IPS-18c (cell line): ENCODE measurements at regions not wholly inside any gene's neighbourhood (a gene's known extent, or its start where the extent isn't known, plus 50 kb on each side); places are given as distances from the start of the nearest gene placed in this dataset.

Experiments
- H3K4me3 ChIP-seq: 2 replicates; pipeline ENCODE4 v1.7.0; 2013; ENCODE audit warnings: low read depth, mild to moderate bottlenecking, low read length, moderate library complexity; ENCODE audit not compliant: insufficient read depth
- H3K9me3 ChIP-seq: one replicate; pipeline ENCODE4 v1.6.1; 2013; ENCODE audit warnings: mild to moderate bottlenecking, low read length, moderate library complexity; ENCODE audit not compliant: control insufficient read depth, insufficient read depth

DNA sequence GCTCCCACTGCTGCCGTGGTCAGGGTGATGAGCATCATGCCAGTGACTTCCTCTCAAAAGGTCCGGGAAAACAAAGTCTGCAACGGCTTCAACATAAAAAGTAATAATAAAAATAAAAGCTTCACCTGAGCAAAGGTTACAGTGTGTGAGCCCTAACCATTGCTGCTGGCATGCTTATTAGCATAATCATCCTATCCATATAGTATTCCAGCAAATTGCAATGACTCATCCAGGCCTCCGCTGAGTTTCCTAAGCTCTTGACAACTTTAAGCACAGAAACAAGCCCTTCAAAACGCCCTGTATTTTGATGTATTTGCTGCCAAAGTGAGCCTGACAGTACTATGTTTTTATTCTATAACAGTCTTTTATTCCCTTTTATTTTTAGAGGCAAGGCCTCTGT, 100.5 kb downstream of the AASDH start:
- H3K9me3 ChIP-seq = no peaks in the 10 kb centered on the region
- H3K4me3 ChIP-seq = no peak overlapping the region

DNA sequence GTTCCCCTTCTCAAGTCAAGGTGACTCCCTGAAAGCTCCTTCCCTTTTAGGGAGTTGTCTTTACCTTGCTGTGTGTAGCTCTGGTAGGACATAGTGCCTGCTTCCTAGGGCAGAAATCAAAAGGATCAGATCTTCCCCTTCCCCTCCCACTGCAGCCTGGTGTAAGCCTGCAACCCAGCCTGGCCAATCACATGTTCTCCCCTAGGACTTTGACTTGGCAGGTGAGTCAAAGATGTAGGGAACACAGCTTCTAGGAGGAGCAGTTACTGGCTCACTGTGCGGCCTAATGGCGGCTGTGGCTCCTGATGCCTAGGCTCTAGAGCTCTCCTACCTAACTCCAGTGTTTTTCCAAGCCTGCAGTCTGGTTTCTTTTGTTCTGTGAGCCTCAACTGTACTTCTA, 103.9 kb downstream of the AASDH start:
- H3K4me3 ChIP-seq = no peak overlapping the region
- H3K9me3 ChIP-seq = no peaks in the 10 kb centered on the region

DNA sequence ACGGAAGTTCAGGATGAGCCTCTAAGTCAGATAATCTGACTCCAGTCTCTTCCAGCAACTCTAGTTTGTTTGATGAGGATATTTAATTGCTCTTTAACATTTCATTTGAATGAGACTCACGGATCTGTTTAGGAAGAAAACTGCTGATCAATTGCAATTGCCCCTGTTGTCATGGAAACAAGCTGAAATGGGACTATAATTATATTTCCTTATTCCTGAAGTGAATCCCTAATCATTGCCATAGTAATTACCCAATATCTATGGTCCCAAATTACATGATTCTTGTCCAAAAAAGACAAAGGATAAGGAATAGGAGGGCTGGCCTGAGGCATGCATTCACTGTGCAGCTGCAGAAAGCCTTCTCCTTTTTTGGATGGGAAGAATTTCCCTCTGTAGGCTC, 105.3 kb downstream of the AASDH start:
- no peak overlapping the region for H3K4me3 ChIP-seq

DNA sequence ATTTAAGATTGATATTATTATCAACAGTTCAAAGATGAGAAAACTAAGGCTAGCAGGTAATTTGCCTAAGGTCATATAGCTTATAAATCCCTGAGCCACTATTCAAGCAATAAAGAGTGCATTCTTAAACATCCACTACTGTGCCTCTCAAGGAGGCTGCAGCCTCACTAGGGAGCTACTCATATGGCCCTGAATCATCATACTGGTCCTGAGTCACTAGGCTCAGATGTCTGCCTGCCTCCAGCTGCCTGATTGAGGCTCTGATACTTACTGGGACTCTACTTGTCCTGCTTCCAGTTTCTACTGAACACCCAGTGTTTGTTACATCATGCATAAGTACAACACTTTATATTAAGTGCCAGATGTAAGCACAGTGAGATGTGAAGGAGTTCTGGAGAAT, 110.7 kb downstream of the AASDH start:
- no peaks in the 10 kb centered on the region for H3K9me3 ChIP-seq
- no peak overlapping the region for H3K4me3 ChIP-seq

More for the DNA sequence above, 105.3 kb downstream of the AASDH start:
- no peaks in the 10 kb centered on the region for H3K9me3 ChIP-seq

DNA sequence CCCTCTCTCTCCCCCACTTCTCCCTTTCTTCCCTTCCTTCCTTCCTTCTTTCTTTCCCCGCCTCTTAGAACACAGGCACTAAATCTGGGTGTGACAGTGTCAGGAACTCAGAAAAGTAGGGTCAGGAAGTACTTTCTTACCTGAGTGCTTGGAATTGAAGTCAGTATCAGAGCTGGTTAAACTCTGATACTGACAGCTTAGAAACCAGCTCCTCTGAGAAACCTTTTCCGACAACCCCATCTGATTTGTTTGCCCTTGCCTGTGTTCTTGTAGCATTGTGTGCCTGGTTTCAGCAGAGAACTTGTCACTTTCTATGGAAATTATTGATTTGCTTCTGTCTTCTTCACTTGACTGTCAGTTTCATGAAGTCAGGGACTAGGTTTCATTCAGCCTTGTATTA, 113.9 kb downstream of the AASDH start:
- H3K9me3 ChIP-seq = no peaks in the 10 kb centered on the region
- H3K4me3 ChIP-seq = no peak overlapping the region

DNA sequence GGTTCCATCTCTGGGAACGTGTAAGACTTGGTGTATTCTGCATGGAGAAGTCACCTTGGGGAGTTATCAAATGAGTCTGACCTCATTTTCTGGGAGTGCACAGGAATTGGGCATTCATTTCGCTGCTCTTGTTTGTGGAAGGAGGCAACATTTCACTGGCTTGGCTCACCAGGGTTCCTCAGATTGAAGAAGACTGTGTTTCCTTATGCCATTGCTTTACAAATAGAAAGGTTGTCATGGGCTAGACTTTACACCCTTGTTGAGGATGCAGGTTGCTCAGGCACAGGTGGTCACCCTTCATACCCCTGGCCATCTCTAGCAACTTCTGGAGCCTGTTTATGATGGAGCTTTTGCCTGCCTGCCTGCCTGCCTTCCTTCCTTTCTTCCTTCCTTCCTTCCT, 114.4 kb downstream of the AASDH start:
- H3K4me3 ChIP-seq = no peak overlapping the region

DNA sequence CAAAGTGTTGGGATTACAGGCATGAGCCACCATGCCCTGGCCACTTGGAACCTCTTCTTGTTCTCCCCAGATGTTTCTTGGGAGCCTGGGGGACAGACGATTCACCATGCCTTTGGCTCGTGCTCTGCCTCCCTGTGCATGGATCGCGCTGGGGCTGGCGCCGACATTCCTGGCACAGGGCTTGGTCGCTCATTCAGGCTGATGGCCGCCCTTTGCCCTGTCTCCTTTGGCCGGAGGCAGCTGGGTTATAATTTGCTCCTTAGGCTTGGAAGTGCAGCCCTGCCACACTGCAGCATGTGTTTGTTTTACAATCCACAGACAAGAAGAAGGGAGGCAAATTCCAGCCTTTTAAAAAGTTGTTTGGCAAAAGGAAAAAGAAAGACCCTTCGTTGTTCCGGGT, 115.3 kb downstream of the AASDH start:
- no peak overlapping the region for H3K4me3 ChIP-seq
- H3K9me3 ChIP-seq = no peaks in the 10 kb centered on the region

More for the DNA sequence above, 114.4 kb downstream of the AASDH start:
- no peaks in the 10 kb centered on the region for H3K9me3 ChIP-seq

DNA sequence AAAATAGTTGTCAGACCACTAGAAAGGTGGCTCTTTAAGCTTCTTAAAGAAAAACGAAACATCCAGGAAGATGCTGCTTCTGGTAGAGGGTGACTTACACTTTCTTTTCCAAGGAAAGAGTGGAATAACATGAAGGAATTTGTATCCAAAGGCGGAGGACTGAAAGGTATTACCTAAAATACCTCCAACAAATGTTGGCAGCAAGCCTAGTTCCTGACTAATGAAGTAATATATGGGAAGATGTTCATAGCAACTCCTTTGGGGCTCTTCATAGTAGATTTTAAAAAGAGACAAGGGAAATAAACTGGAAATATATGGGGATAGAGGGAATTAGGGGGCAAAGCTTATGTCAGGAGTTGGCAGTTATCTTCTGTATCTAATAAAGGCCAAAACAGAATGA, 116.2 kb downstream of the AASDH start:
- no peaks in the 10 kb centered on the region for H3K9me3 ChIP-seq
- no peak overlapping the region for H3K4me3 ChIP-seq

DNA sequence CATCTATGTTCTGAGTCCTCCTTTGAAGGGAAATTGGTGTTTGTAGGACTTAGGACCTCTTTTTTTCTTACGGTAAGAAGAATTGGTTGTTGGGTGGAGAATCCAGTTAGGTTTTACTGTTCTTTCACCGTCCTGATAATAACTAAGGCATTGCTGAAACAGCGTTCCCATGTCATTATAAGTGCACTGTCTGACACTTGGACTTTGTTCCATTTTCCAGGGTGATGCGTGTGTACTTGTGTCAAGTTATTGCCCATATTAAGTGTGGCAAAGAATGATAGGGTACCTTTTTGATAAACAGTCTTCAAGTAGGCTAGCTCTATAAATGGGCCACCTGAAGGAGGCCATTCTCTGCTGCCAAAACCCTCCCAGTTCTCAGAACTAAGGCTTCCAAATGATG, 119.7 kb downstream of the AASDH start:
- H3K9me3 ChIP-seq = no peaks in the 10 kb centered on the region

DNA sequence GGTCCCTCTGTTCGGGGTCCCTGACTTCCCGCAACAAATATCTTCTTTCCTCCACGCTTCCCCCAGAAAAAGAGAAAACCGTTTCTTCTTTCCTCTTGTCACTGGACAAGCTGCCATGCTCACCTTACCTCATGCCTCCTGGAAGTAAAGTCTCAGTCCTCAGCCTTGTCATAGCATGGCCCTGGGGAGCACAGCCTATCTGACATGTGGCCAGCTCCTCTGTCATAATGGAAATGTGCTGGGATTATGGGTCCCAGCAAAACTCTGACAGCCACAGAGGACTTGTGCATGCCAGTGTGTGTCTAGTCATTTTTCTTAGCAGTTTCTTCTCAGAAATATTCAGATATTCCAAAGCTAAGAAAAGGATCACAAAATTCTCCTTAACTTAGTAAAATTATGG, 122.4 kb downstream of the AASDH start:
- Histone ChIP-seq H3K4me3 (no peak overlapping the region), H3K9me3 (no peaks in the 10 kb centered on the region)

More for the DNA sequence above, 119.7 kb downstream of the AASDH start:
- no peak overlapping the region for H3K4me3 ChIP-seq

DNA sequence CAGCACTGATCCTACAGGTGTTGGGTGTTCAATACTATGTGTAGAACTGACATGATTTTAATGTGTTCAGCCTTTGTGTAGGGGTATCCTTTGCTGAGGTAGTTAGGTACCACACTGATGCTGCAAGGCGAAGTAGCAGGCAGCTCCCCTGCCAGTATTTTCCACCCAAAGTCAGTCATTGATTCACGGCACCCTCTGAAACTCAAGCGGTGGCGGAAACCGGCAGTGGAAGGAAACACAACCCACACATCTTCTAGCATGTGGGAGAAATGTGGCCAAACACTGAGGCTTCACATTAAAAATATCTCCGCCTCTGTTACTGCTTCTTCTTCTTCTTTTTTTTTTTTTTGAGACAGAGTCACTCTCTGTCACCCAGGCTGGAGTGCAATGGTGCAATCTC, 126.3 kb downstream of the AASDH start:
- Histone ChIP-seq H3K9me3 (no peaks in the 10 kb centered on the region), H3K4me3 (no peak overlapping the region)

DNA sequence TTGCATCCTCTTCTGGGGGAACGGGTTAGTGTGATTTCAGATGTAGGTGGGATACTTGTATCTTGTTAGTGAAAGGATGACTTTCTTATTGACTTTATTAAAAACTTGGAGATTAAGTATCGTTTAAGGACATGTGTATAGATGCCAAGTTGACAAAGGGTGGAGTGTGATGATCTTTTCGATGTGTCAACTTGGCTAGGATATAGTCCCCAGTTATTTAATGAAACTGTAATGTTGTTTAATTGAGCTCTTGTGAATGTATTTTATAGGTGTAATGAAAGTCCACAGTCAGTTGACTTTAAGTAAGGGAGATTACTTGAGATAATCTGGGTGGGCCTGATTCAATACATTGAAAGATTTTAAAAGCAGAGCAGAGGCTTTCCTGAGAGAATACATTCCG, 127.0 kb downstream of the AASDH start:
- H3K9me3 ChIP-seq = no peaks in the 10 kb centered on the region
- H3K4me3 ChIP-seq = no peak overlapping the region

DNA sequence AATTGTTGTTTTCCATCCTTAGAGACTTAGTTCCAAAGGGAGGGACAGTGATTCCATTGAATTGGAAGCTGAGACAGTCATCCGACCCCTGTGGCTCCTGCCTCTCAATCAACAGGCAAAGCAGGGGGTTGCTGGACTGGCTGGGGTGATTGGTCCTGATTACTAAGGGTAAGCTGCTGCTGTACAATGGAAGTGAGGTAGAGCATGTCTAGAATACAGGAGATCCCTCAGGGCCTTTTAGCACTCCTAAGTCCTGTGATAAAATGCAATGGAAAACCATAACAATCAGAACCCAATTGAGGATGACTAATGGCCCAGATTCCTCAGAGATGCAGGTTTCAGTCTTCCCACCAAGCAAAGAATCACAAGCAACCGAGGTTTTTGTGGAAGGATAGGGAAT, 127.6 kb downstream of the AASDH start:
- no peaks in the 10 kb centered on the region for H3K9me3 ChIP-seq
- H3K4me3 ChIP-seq = no peak overlapping the region

DNA sequence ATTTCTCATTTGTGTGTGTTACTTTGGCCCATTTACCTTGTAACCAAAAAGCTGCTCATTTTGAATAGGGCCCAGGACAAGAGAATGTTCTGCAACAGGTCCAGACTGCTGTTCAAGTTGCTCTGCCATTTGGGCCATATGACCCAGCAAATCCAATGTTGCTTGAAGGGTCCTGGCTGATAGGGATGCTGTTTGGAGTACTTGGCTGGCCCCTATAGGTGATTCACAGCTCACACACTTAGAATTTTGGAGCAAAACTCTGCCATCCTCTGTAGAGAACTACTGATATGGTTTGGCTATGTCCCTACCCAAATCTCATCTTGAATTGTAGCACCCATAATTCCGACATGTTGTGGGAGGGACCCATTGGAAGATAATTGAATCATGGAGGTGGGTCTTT, 131.5 kb downstream of the AASDH start:
- H3K9me3 ChIP-seq = no peaks in the 10 kb centered on the region
- H3K4me3 ChIP-seq = no peak overlapping the region

DNA sequence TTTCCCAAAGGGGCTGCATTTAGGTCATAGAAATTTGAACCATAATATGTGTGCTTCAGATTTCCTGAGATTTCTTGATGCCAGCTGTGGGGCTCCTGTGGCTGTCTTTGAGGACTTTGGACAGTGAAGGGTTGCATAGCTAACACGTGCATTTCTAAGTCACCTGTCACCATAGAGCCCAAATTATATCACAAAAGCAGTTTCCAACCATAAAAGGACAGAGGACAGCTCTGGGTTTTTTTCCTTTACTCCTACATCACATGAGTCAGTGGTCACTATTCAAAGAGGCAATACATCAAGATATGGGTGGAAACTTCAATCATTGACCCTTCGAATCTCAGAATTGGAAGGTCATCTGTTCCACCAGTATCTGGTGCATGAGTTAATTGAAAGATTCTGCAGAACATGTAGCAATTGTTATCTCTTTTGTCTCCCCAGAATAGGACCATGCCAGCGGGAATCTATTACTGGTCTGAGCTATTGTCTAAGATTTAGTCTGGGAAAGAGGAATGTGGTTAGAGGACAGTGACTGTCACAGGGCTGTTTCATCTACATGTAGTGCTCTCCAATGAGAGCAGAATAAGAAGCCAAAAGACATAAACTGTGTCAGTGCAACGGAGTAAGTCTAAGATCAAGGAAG, 133.5 kb downstream of the AASDH start:
- no peaks in the 10 kb centered on the region for H3K9me3 ChIP-seq

DNA sequence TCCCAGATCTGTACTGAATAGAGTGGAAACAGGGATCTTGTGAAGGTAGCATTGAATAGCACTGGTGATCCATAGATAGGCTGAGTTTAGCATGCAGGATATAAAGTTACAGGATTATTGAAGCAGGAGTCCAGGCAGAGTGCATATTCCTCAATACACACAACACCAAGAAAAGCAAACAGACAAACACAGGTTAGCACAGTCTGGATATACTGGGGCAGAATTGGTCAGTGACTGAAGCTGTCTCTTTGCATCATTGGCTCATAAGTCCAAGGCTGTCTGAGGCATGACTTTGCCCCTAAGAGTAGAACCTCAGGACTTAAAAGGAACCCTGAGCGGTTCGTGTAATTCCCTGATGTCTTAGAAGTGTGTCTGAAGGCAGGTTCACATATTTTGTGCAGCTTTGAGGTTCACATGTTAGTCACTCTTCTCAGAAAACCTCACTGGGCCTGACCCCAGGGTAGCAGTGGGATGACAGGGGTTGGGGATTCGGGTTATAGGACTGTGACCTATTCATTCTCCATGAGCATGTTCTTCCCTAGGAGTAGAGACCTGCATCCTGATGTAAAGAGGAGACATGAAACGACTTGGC, 134.6 kb downstream of the AASDH start:
- Histone ChIP-seq H3K4me3 (no peak overlapping the region), H3K9me3 (no peaks in the 10 kb centered on the region)

More for the DNA sequence above, 133.5 kb downstream of the AASDH start:
- H3K4me3 ChIP-seq = no peak overlapping the region

DNA sequence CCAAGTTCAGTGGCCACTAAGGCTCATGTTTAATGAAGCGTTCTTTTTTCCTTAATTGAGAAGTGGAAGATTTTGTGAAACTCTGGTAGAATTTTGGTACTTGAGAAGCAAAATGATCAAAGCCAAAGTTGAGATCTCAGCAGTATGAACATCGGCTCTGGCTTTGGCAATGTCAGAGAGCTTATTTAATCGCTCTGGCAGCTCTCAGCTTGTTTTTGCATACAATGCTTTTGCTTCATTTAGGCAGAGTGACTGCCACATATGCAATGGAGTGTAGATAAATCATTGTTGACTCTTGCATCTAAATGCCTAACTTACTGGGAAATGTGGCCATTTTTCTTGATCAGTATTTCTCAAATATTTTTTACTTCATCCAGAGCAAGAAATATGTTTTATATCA, 135.7 kb downstream of the AASDH start:
- no peaks in the 10 kb centered on the region for H3K9me3 ChIP-seq
- H3K4me3 ChIP-seq = no peak overlapping the region

DNA sequence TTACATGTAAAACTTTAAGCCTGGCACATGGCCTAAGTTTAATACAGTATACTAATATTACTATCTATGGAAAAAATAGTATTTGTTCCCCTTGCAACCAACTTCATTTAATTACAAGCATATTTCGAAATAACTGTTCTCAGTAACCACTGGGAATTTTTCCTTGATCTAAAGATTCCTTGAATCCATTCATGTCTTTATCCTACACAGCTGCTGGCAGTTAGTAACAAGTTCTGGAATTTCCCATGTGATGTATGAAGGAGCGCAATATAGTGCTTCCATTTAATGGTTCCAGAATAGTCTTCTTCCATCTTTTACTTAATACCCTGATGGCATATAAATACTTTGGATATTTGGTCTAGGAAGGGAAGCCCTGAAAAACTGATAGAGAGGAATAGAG, 136.5 kb downstream of the AASDH start:
- H3K4me3 ChIP-seq = no peak overlapping the region
- no peaks in the 10 kb centered on the region for H3K9me3 ChIP-seq

DNA sequence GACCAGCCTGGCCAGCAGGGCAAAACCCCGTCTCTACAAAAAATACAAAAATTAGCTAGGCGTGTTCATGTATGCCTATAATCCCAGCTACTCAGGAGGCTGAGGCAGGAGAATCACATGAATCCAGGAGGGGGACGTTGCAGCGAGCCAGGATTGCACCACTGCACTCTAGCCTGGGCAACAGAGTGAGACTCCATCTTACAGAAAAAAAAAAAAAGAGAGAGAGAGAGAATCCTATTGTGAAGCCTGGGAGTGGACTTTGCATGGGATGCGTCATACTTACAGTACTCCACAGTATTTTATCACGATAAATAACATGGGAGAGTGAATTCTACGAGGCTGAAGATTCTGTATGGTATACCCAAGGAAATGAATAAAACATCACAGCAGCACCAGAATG, 139.6 kb downstream of the AASDH start:
- H3K4me3 ChIP-seq = no peak overlapping the region
- no peaks in the 10 kb centered on the region for H3K9me3 ChIP-seq
